HepG2 (cell line): ENCODE measurements at regions not wholly inside any gene's neighbourhood (a gene's known extent, or its start where the extent isn't known, plus 50 kb on each side); places are given as distances from the start of the nearest gene placed in this dataset.

ENCODE experiments used
- ATAC-seq: fragments of 200-7000 bp; cut with Tn5 transposase; 3 replicates; pipeline ENCODE4 v1.9.1; 2020; ENCODE audit warnings: mild to moderate bottlenecking, moderate library complexity
- BruUV-seq: library from RNA; stranded (reverse); fragments of 400-500 nt; replicated peaks from 2 replicates; lab custom pipeline; 2021; lab: Mats Ljungman, UMichigan
- CTCF ChIA-PET: fragments of 300-600 bp; formaldehyde crosslinking; extraction: SDS; loops from one replicate; lab custom pipeline; 2021; ENCODE audit warnings: low total read pairs, inconsistent platforms, low intra/inter-chr PET ratio; lab: Yijun Ruan, JAX
- POLR2A ChIA-PET: fragments of 350-600 bp; sonication (Branson Sonifier 250); formaldehyde crosslinking; loops from one replicate; lab custom pipeline; 2020; ENCODE audit warnings: antibody characterized with exemption, inconsistent platforms; lab: Yijun Ruan, JAX
- DNase-seq: peaks from one replicate; pipeline ENCODE4 v3.0.0-alpha.2; 2015; ENCODE audit warnings: low spot score
- FAIRE-seq: peaks from 3 replicates; lab custom pipeline; 2011; peaks lifted over from hg19 to GRCh38; lab: Jason Lieb, UNC
- H2AFZ ChIP-seq: one replicate; pipeline ENCODE4 v1.6.1; 2011; ENCODE audit warnings: low read length, inconsistent platforms
- H3K27ac ChIP-seq: fragments of 300-600 bp; 3 replicates; pipeline ENCODE4 v1.8.0; 2011; ENCODE audit warnings: mixed run types, mild to moderate bottlenecking, mixed read lengths, low read length, inconsistent platforms; ENCODE audit not compliant: insufficient read depth; ENCODE audit errors: extremely low read length
- H3K27me3 ChIP-seq, 2 experiments: fragments of 200-600 bp in 1 of 2; 2 replicates in 1 of 2; 3 replicates in 1 of 2; pipeline versions ENCODE4 v1.6.0 to v1.8.0; 2011; ENCODE audit warnings: low read length in 2 of 2, mild to moderate bottlenecking in 2 of 2, moderate library complexity in 2 of 2, inconsistent platforms in 1 of 2; ENCODE audit not compliant: insufficient read depth in 2 of 2, control insufficient read depth in 1 of 2
- H3K36me3 ChIP-seq, 2 experiments: fragments of 200-600 bp in 1 of 2; replicated peaks in 1 of 2; 2 replicates in 1 of 2; 3 replicates in 1 of 2; pipeline versions ENCODE4 v1.5.1 to v1.8.0; 2011; ENCODE audit warnings: low read length in 2 of 2, inconsistent platforms in 1 of 2; ENCODE audit not compliant: insufficient read depth in 2 of 2, control insufficient read depth in 1 of 2
- H3K4me1 ChIP-seq: 2 replicates; pipeline ENCODE4 v1.5.1; 2012; ENCODE audit warnings: low read length, inconsistent platforms; ENCODE audit not compliant: insufficient read depth
- H3K4me2 ChIP-seq: 2 replicates; pipeline ENCODE4 v1.6.0; 2011; ENCODE audit warnings: low read depth, low read length, inconsistent platforms
- H3K4me3 ChIP-seq, 3 experiments: fragments of 200-600 bp in 1 of 3; sonication (generic), shearing (Covaris generic) in 1 of 3; replicated peaks in 1 of 3; 2 replicates each; pipeline ENCODE4 v1.5.1; 2011 to 2016; ENCODE audit warnings: low read length in 3 of 3, inconsistent platforms in 2 of 3, low read depth in 2 of 3, mild to moderate bottlenecking in 2 of 3, control low read depth in 1 of 3, mixed read lengths in 1 of 3; ENCODE audit not compliant: insufficient read depth in 1 of 3
- H3K79me2 ChIP-seq: one replicate; pipeline ENCODE4 v1.6.1; 2011; ENCODE audit warnings: low read length, inconsistent platforms; ENCODE audit not compliant: insufficient read depth
- H3K9ac ChIP-seq: 2 replicates; pipeline ENCODE4 v1.6.0; 2011; ENCODE audit warnings: mild to moderate bottlenecking, low read depth, low read length, inconsistent platforms; ENCODE audit not compliant: insufficient read depth
- H3K9me3 ChIP-seq: 2 replicates; pipeline ENCODE4 v1.5.1; 2012; ENCODE audit warnings: mild to moderate bottlenecking, low read length
- H4K20me1 ChIP-seq: 2 replicates; pipeline ENCODE4 v1.6.0; 2011; ENCODE audit warnings: inconsistent platforms, mild to moderate bottlenecking, low read length, moderate library complexity; ENCODE audit not compliant: insufficient read depth
- DR1 ChIP-seq: sonication (generic); formaldehyde crosslinking; IDR thresholded peaks from 2 replicates; pipeline ENCODE4 v1.8.0; 2021; ENCODE audit warnings: mild to moderate bottlenecking, missing genetic modification reagents, inconsistent platforms
- HDAC1 ChIP-seq: sonication (generic); formaldehyde crosslinking; IDR thresholded peaks from 2 replicates; pipeline ENCODE4 v1.5.1; 2020; ENCODE audit warnings: mild to moderate bottlenecking, missing genetic modification reagents
- HOXD1 ChIP-seq: sonication (generic); formaldehyde crosslinking; IDR thresholded peaks from 2 replicates; pipeline ENCODE4 v1.5.0; 2020; ENCODE audit warnings: missing genetic modification reagents
- RBM39 ChIP-seq: fragments of 200-400 bp; formaldehyde crosslinking; IDR thresholded peaks from one replicate; pipeline ENCODE4 v1.6.1; 2018; ENCODE audit warnings: antibody characterized with exemption, mild to moderate bottlenecking, low read depth, low read length; ENCODE audit not compliant: poor library complexity, severe bottlenecking
- SNAPC2 ChIP-seq: sonication (generic); formaldehyde crosslinking; IDR thresholded peaks from 2 replicates; pipeline ENCODE4 v1.8.1; 2022; ENCODE audit warnings: mild to moderate bottlenecking, missing genetic modification reagents
- SPEN ChIP-seq: sonication (generic); formaldehyde crosslinking; IDR thresholded peaks from 2 replicates; pipeline ENCODE4 v1.5.1; 2020; ENCODE audit warnings: low read depth, mild to moderate bottlenecking, missing genetic modification reagents
- ZBTB42 ChIP-seq: sonication (generic); formaldehyde crosslinking; IDR thresholded peaks from 2 replicates; pipeline ENCODE4 v1.5.0; 2020; ENCODE audit warnings: mild to moderate bottlenecking, missing genetic modification reagents
- ZNF160 ChIP-seq: sonication (generic); formaldehyde crosslinking; IDR thresholded peaks from 2 replicates; pipeline ENCODE4 v1.8.0; 2022; ENCODE audit warnings: mild to moderate bottlenecking, inconsistent platforms, missing genetic modification reagents
- ZNF367 ChIP-seq: sonication (generic); formaldehyde crosslinking; IDR thresholded peaks from 2 replicates; pipeline ENCODE4 v1.4.0; 2020; ENCODE audit warnings: missing genetic modification reagents, borderline replicate concordance
- ZNF557 ChIP-seq: sonication (generic); formaldehyde crosslinking; IDR thresholded peaks from 2 replicates; pipeline ENCODE4 v1.4.0; 2020; ENCODE audit warnings: missing genetic modification reagents
- ZNF83 ChIP-seq: sonication (generic); formaldehyde crosslinking; IDR thresholded peaks from 2 replicates; pipeline ENCODE4 v1.4.0; 2020; ENCODE audit warnings: missing genetic modification reagents, mild to moderate bottlenecking, borderline replicate concordance
- WGBS: methylation state at CpG from one replicate; pipeline ENCODE4 v1.1.6; 2017; ENCODE audit warnings: low lambda C conversion rate; 5-methylcytosine and 5-hydroxymethylcytosine counted together
- in situ Hi-C: cut with HindIII; loops from 2 replicates; pipeline ENCODE4 v1.10.0; 2017; ENCODE audit warnings: low pct_unique_long_range_greater_than_20kb; ENCODE audit not compliant: extremely low pct_ligation_motif_present
- intact Hi-C: fragments of 100-400 bp; cut with micrococcal nuclease; formaldehyde crosslinking; loops from one replicate; pipeline ENCODE4 v1.10.0; 2022; ENCODE audit not compliant: unreplicated experiment
- TF ChIP-seq, protein P1 (sequence below): sonication (generic); formaldehyde crosslinking; IDR thresholded peaks from 2 replicates; pipeline ENCODE4 v1.5.0; 2020; ENCODE audit warnings: mild to moderate bottlenecking, missing genetic modification reagents

DNA sequence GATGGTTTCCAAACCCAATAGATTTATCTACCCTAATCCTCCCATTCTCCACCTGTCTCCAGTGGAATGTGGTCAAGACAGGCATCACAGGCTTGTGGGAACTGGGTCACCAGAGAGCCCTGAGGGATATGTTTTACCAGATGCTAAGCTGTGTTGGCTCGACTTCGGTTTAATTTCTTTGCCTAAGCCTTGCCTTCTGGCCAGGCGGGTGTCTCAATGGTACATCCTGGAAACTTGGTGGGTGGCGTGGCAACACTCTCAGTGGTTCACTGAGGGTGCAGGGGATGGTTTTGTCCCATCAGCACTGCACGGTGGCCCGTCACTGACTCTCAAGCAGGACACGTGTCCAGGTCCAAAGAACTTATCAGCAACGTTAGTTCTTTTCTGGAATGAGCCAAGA, 192.2 kb downstream of the TENT4A start:
- no peaks in the 10 kb centered on the region for H4K20me1 ChIP-seq
- WGBS: 69% methylated on average over 6 of the region's 8 CpGs
- no peak overlapping the region for H3K9ac ChIP-seq
- DNase-seq (no peak), ATAC-seq (no peak), FAIRE-seq (no peak)
- POLR2A ChIA-PET: no interaction called here
- intact Hi-C loops: no loop called here
- H3K27ac ChIP-seq: no peak overlapping the region
- CTCF ChIA-PET: no interaction called here
- in situ Hi-C loops: no loop called here
- no peaks in the 10 kb centered on the region for H3K9me3 ChIP-seq
- H2AFZ ChIP-seq: no peak overlapping the region
- H3K4me3 ChIP-seq: no peak overlapping the region
- H3K4me2 ChIP-seq: no peak overlapping the region
- no peaks in the 10 kb centered on the region for H3K79me2 ChIP-seq
- H3K36me3 ChIP-seq: no peaks in the 10 kb centered on the region
- H3K4me1 ChIP-seq: peaks cover 51% of the 10 kb centered on the region
- TF ChIP-seq HOXD1 (CRISPR knock-in tag) (no peak), ZNF367 (CRISPR knock-in tag) (no peak), SPEN (CRISPR knock-in tag) (no peak), ZNF557 (CRISPR knock-in tag) (no peak), DR1 (no peak), SNAPC2 (no peak), ZNF160 (CRISPR knock-in tag) (no peak), ZBTB42 (CRISPR knock-in tag) (no peak), ZNF83 (no peak), HDAC1 (CRISPR knock-in tag) (no peak), RBM39 (no peak)
- TF ChIP-seq, protein P1, sequence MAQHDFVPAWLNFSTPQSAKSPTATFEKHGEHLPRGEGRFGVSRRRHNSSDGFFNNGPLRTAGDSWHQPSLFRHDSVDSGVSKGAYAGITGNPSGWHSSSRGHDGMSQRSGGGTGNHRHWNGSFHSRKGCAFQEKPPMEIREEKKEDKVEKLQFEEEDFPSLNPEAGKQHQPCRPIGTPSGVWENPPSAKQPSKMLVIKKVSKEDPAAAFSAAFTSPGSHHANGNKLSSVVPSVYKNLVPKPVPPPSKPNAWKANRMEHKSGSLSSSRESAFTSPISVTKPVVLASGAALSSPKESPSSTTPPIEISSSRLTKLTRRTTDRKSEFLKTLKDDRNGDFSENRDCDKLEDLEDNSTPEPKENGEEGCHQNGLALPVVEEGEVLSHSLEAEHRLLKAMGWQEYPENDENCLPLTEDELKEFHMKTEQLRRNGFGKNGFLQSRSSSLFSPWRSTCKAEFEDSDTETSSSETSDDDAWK (CRISPR knock-in tag): no peak
- BruUV-seq: no TSS peak
- H3K27me3 ChIP-seq: peaks cover 0 to 21% of the 10 kb centered on the region in 2 experiments; a peak in 2 of 5 replicates
